ENCODE measurements at regions not wholly inside any gene's neighbourhood (a gene's known extent, or its start where the extent isn't known, plus 50 kb on each side); places are given as distances from the start of the nearest gene placed in this dataset.

GRCh38 chr2:176820371-176820932, 392.1 kb upstream of the HNRNPA3 start:
- Histone ChIP-seq H3K36me3 (no peaks in the 10 kb centered on the region), H3K27ac (no peak overlapping the region), H3K4me1 (no peaks in the 10 kb centered on the region), H3K9me3 (no peaks in the 10 kb centered on the region), H3K4me3 (no peak overlapping the region), H3K27me3 (peaks cover 0 to 11% of the 10 kb centered on the region in 2 donors)
- no peak for DNase-seq (ENCODE audit: low spot score in 2 of 2)
- TF ChIP-seq EP300 (IDR thresholded peaks at IDR 0.05) = no peak
- TF ChIP-seq POLR2A (IDR thresholded peaks at IDR 0.05) = no peak

GRCh38 chr2:176821350-176821749, 391.2 kb upstream of the HNRNPA3 start:
- no peak for DNase-seq (ENCODE audit: low spot score in 2 of 2)
- H3K4me3 ChIP-seq = no peak overlapping the region
- no peaks in the 10 kb centered on the region for H3K4me1 ChIP-seq
- no peaks in the 10 kb centered on the region for H3K36me3 ChIP-seq
- H3K27me3 ChIP-seq = peaks cover 0 to 11% of the 10 kb centered on the region in 2 donors
- TF ChIP-seq CTCF (IDR thresholded peaks at IDR 0.05) (no peak), EP300 (IDR thresholded peaks at IDR 0.05) (no peak), POLR2A (IDR thresholded peaks at IDR 0.05) (no peak)
- WGBS, 2 donors = 86 to 98% methylated on average over 4 of the region's 4 CpGs
- no peak overlapping the region for H3K27ac ChIP-seq
- no peaks in the 10 kb centered on the region for H3K9me3 ChIP-seq

GRCh38 chr2:176822060-176822459, 390.5 kb upstream of the HNRNPA3 start:
- Histone ChIP-seq H3K4me1 (no peaks in the 10 kb centered on the region), H3K27ac (no peak overlapping the region), H3K27me3 (peaks cover 0 to 11% of the 10 kb centered on the region in 2 donors), H3K4me3 (no peak overlapping the region), H3K36me3 (no peaks in the 10 kb centered on the region), H3K9me3 (no peaks in the 10 kb centered on the region)
- TF ChIP-seq EP300 (IDR thresholded peaks at IDR 0.05) (no peak), CTCF (IDR thresholded peaks at IDR 0.05) (no peak), POLR2A (IDR thresholded peaks at IDR 0.05) (no peak)
- no peak for DNase-seq (ENCODE audit: low spot score in 2 of 2)
- 94% methylated on average over 2 of the region's 2 CpGs for WGBS, 2 donors

- no peaks in the 10 kb centered on the region for H3K4me1 ChIP-seq
- H3K27me3 ChIP-seq = peaks cover 0 to 11% of the 10 kb centered on the region in 2 donors
- TF ChIP-seq POLR2A (IDR thresholded peaks at IDR 0.05) = no peak
- no peak for TF ChIP-seq EP300 (IDR thresholded peaks at IDR 0.05)
- no peak for TF ChIP-seq CTCF (IDR thresholded peaks at IDR 0.05)
- no peaks in the 10 kb centered on the region for H3K9me3 ChIP-seq
- no peak overlapping the region for H3K27ac ChIP-seq
- DNase-seq (ENCODE audit: low spot score in 2 of 2) = no peak
- H3K4me3 ChIP-seq = no peak overlapping the region
- 73% methylated on average over 2 of the region's 2 CpGs for WGBS, 2 donors
- H3K36me3 ChIP-seq = no peaks in the 10 kb centered on the region
Observed at GRCh38 chr2:176826356-176826755, 386.2 kb upstream of the HNRNPA3 start.

GRCh38 chr2:176826984-176827668, 385.5 kb upstream of the HNRNPA3 start:
- Histone ChIP-seq H3K27ac (no peak overlapping the region), H3K27me3 (peaks cover 0 to 11% of the 10 kb centered on the region in 2 donors), H3K36me3 (no peaks in the 10 kb centered on the region)

More at GRCh38 chr2:176826984-176827668, 385.5 kb upstream of the HNRNPA3 start:
- DNase-seq (ENCODE audit: low spot score in 2 of 2) = no peak
- no peak overlapping the region for H3K4me3 ChIP-seq
- H3K4me1 ChIP-seq = no peaks in the 10 kb centered on the region
- no peaks in the 10 kb centered on the region for H3K9me3 ChIP-seq
- 85 to 88% methylated on average over 9 of the region's 9 CpGs for WGBS, 2 donors
- TF ChIP-seq EP300 (IDR thresholded peaks at IDR 0.05) = no peak
- no peak for TF ChIP-seq CTCF (IDR thresholded peaks at IDR 0.05)
- no peak for TF ChIP-seq POLR2A (IDR thresholded peaks at IDR 0.05)
